Right lobe of liver (tissue), 6 donors: ENCODE measurements at regions not wholly inside any gene's neighbourhood (a gene's known extent, or its start where the extent isn't known, plus 50 kb on each side); places are given as distances from the start of the nearest gene placed in this dataset.
A peak's percentile ranks its signal among the peaks of the same experiment; 100 is the strongest.

ENCODE experiments used
- ATAC-seq, 4 donors: fragments of 200-7000 bp; cut with Tn5 transposase; one replicate each; pipeline ENCODE4 v1.9.1; 2020; ENCODE audit warnings: mild to moderate bottlenecking in 4 of 4, moderate library complexity in 4 of 4
- DNase-seq, 3 donors: peaks; one replicate each; pipeline ENCODE4 v3.0.0-alpha.2; 2020
- H3K27ac ChIP-seq, 3 donors: fragments of 200-600 bp; one replicate each; pipeline ENCODE4 v1.8.0; 2022
- H3K27me3 ChIP-seq, 2 donors: fragments of 200-600 bp; one replicate each; pipeline ENCODE4 v1.8.0; 2022
- H3K36me3 ChIP-seq, 4 donors: fragments of 200-600 bp; sonication (generic) in 1 of 4; one replicate each; pipeline versions ENCODE4 v1.5.1 to v1.8.0; 2017 to 2022; ENCODE audit warnings: control low read depth in 1 of 4
- H3K4me1 ChIP-seq, 4 donors: fragments of 200-600 bp; sonication (generic) in 1 of 4; one replicate each; pipeline versions ENCODE4 v1.5.1 to v1.8.0; 2017 to 2022; ENCODE audit warnings: control low read depth in 1 of 4
- H3K4me3 ChIP-seq, 3 donors: fragments of 200-600 bp; one replicate each; pipeline ENCODE4 v1.8.0; 2022
- H3K9me3 ChIP-seq, 4 donors: fragments of 200-600 bp; sonication (generic) in 1 of 4; one replicate each; pipeline versions ENCODE4 v1.5.1 to v1.8.0; 2017 to 2022; ENCODE audit warnings: control low read depth in 1 of 4
- POLR2A ChIP-seq: fragments of 450-650 bp; IDR thresholded peaks from one replicate; pipeline ENCODE4 v1.6.1; 2017; ENCODE audit warnings: antibody characterized with exemption, mild to moderate bottlenecking
- WGBS: methylation state at CpG from one replicate; pipeline ENCODE4 v1.1.6; 2018; ENCODE audit warnings: low coverage, low lambda C conversion rate; ENCODE audit not compliant: insufficient coverage; ENCODE audit errors: missing lambda C conversion rate; 5-methylcytosine and 5-hydroxymethylcytosine counted together
- intact Hi-C, 2 donors: fragments of 100-400 bp; cut with DNase I; formaldehyde crosslinking; loops; one replicate each; pipeline versions ENCODE4 v1.11.2 to v1.14.1; 2022
- TF ChIP-seq, protein P1 (sequence below), 4 donors: fragments of 200-600 bp in 3 of 4; fragments of 450-650 bp in 1 of 4; IDR thresholded peaks; one replicate each; pipeline versions ENCODE4 v1.5.1 to v1.8.0; 2016 to 2022; ENCODE audit warnings: antibody characterized with exemption in 4 of 4, mild to moderate bottlenecking in 2 of 4
- donor health status: DM: no; HTN: yes; CAD: no.
- donor health status: DM: no; HTN: no; CAD: no.
- donor health status: DM: no; HTN: no; CAD: no.
- donor health status: DM: no; HTN: yes; CAD: no.
- donor health status: DM: no; HTN: yes; CAD: no.

DNA sequence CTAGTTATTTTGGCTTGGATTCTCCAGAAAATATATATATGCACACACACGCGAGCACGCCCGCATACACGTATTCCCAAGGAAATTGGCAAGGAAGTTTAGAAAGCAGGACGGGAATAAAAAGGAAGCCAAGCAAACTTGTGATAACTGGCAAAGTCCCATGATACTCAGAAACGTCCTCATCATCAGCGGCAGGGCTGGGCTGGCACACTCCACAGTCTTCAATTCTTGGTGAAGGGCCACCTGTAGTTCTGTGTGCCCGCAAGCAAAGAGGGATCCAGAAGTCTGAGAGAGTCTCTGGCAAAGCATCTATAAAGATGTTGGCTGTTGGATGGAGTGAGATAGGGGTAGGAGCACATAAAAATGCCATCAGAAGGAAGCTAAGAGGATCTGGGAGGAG, 289.3 kb upstream of the CTNND2 start:
- Histone ChIP-seq H3K27me3 (no peaks in the 10 kb centered on the region), H3K27ac (no peak overlapping the region), H3K9me3 (no peaks in the 10 kb centered on the region), H3K4me1 (no peaks in the 10 kb centered on the region), H3K4me3 (no peak overlapping the region), H3K36me3 (no peaks in the 10 kb centered on the region)
- TF ChIP-seq, protein P1, sequence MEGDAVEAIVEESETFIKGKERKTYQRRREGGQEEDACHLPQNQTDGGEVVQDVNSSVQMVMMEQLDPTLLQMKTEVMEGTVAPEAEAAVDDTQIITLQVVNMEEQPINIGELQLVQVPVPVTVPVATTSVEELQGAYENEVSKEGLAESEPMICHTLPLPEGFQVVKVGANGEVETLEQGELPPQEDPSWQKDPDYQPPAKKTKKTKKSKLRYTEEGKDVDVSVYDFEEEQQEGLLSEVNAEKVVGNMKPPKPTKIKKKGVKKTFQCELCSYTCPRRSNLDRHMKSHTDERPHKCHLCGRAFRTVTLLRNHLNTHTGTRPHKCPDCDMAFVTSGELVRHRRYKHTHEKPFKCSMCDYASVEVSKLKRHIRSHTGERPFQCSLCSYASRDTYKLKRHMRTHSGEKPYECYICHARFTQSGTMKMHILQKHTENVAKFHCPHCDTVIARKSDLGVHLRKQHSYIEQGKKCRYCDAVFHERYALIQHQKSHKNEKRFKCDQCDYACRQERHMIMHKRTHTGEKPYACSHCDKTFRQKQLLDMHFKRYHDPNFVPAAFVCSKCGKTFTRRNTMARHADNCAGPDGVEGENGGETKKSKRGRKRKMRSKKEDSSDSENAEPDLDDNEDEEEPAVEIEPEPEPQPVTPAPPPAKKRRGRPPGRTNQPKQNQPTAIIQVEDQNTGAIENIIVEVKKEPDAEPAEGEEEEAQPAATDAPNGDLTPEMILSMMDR (IDR thresholded peaks at IDR 0.05), result no peak
- TF ChIP-seq POLR2A, result no peak
- 73% methylated on average over 8 of the region's 9 CpGs for WGBS
- DNase-seq (no peak), ATAC-seq (no peak)
- intact Hi-C loops, result no loop called here

DNA sequence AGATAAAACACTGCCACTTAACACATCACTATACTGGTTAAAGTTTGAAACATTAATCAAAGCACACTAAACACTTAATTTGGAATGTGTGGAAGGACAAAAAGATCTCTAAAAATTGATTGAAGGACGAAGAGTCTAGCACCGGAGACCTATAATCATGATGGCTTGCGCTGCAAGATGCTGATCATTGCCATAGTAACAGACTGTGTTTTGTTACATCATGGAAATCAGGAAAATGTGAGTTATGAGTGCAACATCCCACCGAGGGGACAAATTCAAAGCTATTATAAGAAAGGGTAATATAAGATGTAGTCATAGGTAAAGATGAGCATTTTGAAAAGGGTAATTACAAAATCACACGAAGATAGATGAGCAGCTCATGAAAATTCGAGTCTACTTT, 278.8 kb upstream of the CTNND2 start:
- 38% methylated on average over 6 of the region's 6 CpGs for WGBS
- Histone ChIP-seq H3K27ac (no peak overlapping the region), H3K4me3 (no peak overlapping the region), H3K9me3 (no peaks in the 10 kb centered on the region), H3K36me3 (no peaks in the 10 kb centered on the region), H3K27me3 (no peaks in the 10 kb centered on the region), H3K4me1 (no peaks in the 10 kb centered on the region)
- no peak for ATAC-seq
- TF ChIP-seq POLR2A, result no peak
- TF ChIP-seq, protein P1 (IDR thresholded peaks at IDR 0.05), result no peak
- DNase-seq, result no peak
- intact Hi-C loops, result no loop called here

DNA sequence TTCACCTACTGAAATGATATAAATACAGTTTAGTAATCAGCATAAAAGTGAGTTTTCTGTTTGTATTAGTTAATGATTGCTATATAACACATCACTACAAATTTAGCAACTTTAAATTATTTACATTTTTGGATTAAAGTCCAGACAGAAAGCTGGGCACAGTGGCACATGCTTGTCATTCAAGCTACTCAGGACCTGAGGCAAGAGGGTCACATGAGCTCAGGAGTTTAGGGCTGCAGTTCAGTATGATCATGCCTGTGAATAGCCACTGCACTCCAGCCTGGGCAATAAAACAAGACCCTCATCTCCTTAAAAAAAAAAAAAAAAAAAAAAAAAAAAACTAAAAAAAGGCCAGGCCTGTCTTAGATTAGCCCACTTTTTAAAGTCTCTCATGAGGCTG, 273.6 kb upstream of the CTNND2 start:
- ATAC-seq, result peak in 3 of 4 donors; percentile 30 to 89 (median 58)
- intact Hi-C loops, result no loop called here
- DNase-seq, result no peak
- TF ChIP-seq POLR2A, result no peak
- TF ChIP-seq, protein P1 (IDR thresholded peaks at IDR 0.05), result no peak
- no peaks in the 10 kb centered on the region for H3K4me1 ChIP-seq
- H3K4me3 ChIP-seq, result no peak overlapping the region
- no peaks in the 10 kb centered on the region for H3K9me3 ChIP-seq
- H3K27ac ChIP-seq, result no peak overlapping the region
- no peaks in the 10 kb centered on the region for H3K36me3 ChIP-seq
- no peaks in the 10 kb centered on the region for H3K27me3 ChIP-seq

DNA sequence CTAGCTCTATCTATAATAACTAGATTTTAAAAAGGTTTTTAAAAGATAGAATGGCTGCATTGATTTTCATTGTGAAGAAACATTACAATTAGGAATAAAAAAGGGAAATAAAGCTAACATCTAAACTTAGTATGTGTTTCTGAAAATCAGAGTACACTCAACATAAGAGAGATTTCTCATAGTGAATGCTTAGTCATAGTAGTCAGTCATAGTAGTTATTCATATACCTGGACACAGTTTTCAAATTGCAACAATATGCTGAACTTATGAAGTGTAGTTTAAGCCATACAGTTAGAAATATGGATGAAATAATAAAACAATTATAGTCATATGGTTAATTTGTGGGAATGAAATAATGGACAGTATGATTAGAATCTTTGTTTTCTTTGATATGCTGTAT, 273.0 kb upstream of the CTNND2 start:
- intact Hi-C loops, result no loop called here
- no peaks in the 10 kb centered on the region for H3K4me1 ChIP-seq
- peak in 1 of 4 donors; percentile 50 for ATAC-seq
- no peaks in the 10 kb centered on the region for H3K9me3 ChIP-seq
- H3K4me3 ChIP-seq, result no peak overlapping the region
- no peak for DNase-seq
- TF ChIP-seq, protein P1 (IDR thresholded peaks at IDR 0.05), result no peak
- TF ChIP-seq POLR2A, result no peak
- no peaks in the 10 kb centered on the region for H3K36me3 ChIP-seq
- H3K27me3 ChIP-seq, result no peaks in the 10 kb centered on the region
- no peak overlapping the region for H3K27ac ChIP-seq

DNA sequence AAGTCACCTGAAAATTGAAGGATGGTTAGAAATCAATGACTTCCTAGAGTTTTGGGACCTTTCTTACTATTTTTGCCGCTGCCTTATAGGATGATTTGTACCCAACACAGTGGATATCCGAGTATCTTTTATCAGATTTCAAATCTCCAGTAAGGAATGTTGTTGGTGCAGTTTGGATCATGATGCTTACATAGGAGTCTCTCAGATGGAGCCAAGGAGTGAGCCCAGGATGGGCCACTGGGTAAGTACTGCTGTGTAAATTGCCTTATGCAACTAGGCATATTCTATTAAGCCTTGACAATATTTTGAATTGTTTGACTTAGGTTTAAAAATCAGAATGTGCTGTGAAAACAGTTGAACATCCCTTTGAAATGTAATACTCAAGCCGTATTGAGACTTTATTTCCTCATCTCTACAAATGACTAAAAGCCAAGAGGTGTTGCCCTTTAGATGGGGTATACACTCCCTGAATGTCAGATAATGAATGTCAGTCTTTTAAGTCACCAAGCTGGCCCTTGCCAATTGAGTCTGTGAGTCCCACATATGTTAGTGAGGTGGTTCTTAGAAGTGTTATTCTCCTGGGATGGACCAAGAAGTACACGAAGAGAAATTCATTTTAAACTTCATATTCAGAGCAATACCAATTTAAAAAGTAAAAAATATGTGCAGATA, 271.8 kb upstream of the CTNND2 start:
- Histone ChIP-seq H3K27ac (no peak overlapping the region), H3K4me3 (no peak overlapping the region), H3K36me3 (no peaks in the 10 kb centered on the region), H3K4me1 (no peaks in the 10 kb centered on the region), H3K27me3 (no peaks in the 10 kb centered on the region), H3K9me3 (no peaks in the 10 kb centered on the region)
- DNase-seq, result no peak
- intact Hi-C loops, result no loop called here
- ATAC-seq, result no peak
- TF ChIP-seq POLR2A, result no peak
- TF ChIP-seq, protein P1 (IDR thresholded peaks at IDR 0.05), result no peak
- WGBS, result 38% methylated on average over 4 of the region's 4 CpGs
